ENCODE measurements at regions not wholly inside any gene's neighbourhood (a gene's known extent, or its start where the extent isn't known, plus 50 kb on each side); places are given as distances from the start of the nearest gene placed in this dataset.

- TF ChIP-seq EZH2phosphoT487 (IDR thresholded peaks at IDR 0.05; ENCODE audit: borderline replicate concordance, low read depth, low read length): no peak
- no peak for TF ChIP-seq CTCF (conservative IDR thresholded peaks at IDR 0.05; ENCODE audit: low read length)
Observed at GRCh38 chr3:110327870-110328269, 743.7 kb upstream of the NECTIN3 start.
